ENCODE measurements at regions not wholly inside any gene's neighbourhood (a gene's known extent, or its start where the extent isn't known, plus 50 kb on each side); places are given as distances from the start of the nearest gene placed in this dataset.
"Not testable (repeated sequence)": the region's sequence is repeated elsewhere in the genome, so short reads cannot be mapped to it uniquely, and the experiment has no call there.

DNA sequence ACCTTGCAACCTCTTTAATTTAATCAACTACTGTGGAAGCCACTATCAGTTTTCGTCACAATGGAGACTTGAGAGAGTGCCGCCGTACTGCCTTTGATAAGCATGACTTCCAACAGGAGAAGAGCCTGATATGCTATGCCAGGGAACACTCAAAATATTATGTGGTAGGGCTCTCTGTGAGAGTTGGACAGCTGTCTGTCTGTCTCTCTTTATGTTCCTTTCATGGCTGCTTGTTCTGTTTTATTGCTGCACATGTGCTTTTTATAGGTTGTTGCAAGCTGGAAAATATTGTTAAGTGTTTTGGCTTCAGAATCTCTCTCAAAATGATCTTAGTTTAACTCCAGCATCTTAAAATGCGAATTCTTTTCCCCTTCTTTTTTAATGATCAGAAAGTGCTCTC lies 249.4 kb upstream of the RARB start:
- DNase-seq (ENCODE audit: low read depth in 3 of 3, low spot score in 1 of 3) = no peak

GRCh38 chr3:25181096-25181495 lies 247.0 kb upstream of the RARB start:
- DNase-seq (ENCODE audit: low read depth in 3 of 3, low spot score in 1 of 3) = no peak

DNA sequence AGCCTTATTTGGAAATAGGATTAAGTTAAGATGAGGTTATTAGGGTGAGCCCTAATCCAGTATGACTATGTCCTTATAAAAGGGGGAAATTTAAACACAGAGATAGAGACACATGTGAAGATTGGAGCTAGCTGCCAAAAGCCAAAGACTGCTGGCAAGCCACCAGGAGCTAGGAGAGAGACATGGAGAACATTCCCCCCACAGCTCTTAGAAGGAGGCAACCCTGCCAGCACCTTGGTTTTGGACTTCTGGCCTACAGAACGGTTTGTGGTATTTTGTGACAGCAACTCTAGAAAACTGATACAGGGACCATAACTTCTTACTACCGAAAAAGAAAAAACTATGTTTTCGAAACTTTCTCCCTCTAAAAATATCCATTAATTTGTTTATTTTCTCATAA lies 245.3 kb upstream of the RARB start:
- no peak for DNase-seq (ENCODE audit: low read depth in 3 of 3, low spot score in 1 of 3)

- no peak for DNase-seq (ENCODE audit: low read depth in 3 of 3, low spot score in 1 of 3)
These were observed 243.3 kb upstream of the RARB start for GRCh38 chr3:25184641-25185250.

GRCh38 chr3:25191673-25192072 lies 236.4 kb upstream of the RARB start:
- DNase-seq (ENCODE audit: low read depth in 3 of 3, low spot score in 1 of 3) = no peak

DNA sequence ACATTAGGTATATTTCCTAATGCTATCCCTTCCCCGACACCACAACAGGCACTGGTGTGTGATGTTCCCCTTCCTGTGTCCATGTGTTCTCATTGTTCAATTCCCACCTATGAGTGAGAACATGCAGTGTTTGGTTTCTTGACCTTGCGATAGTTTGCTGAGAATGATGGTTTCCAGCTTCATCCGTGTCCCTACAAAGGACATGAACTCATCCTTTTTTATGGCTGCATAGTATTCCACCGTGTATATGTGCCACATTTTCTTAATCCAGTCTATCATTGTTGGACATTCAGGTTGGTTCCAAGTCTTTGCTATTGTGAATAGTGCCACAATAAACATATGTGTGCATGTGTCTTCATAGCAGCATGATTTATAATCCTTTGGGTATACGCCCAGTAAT lies 228.5 kb upstream of the RARB start:
- not testable (repeated sequence) for DNase-seq (ENCODE audit: low read depth in 3 of 3, low spot score in 1 of 3)

GRCh38 chr3:25212736-25213135 lies 215.3 kb upstream of the RARB start:
- DNase-seq (ENCODE audit: low read depth in 3 of 3, low spot score in 1 of 3) = no peak

GRCh38 chr3:25214034-25214433 lies 214.0 kb upstream of the RARB start:
- DNase-seq (ENCODE audit: low read depth in 3 of 3, low spot score in 1 of 3) = no peak

GRCh38 chr3:25218362-25218761 lies 209.7 kb upstream of the RARB start:
- no peak for DNase-seq (ENCODE audit: low read depth in 3 of 3, low spot score in 1 of 3)

DNA sequence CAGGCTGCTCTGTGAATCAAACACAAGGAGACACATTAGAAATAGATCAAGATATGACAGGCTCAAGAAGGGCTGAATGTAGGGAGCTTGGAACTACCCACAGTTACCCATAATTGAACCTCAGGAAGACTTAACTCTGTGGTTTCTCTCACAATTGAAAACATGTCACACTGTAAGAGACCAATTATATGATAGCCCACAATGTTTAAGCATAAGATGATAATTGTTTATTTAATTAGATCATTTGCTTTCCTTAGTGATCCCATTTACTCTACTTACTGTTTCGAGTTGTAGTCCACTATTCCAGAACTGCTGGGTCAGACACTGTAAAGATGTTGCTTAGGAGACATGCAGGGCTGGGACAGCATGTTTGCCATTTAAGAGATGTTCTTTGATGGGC lies 201.3 kb upstream of the RARB start:
- DNase-seq (ENCODE audit: low read depth in 3 of 3, low spot score in 1 of 3) = no peak

DNA sequence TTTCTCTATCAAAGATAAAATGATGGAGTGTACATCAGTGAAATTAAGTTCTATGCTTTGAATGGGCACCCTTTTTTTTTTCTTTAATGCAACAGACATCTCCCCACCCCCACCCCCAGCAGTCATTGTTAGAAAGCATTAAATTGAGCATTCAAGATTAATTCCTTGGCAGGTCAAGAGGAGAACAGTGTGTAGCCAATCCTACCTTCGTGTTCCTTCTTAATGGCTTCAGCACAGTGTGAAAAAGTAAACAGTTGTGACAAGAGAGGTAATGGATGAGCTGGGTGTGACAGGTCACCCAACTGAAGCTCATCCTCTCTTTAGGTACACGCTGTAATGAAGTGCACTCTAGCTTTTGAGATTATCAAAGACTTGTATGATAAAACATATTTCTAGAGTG lies 198.5 kb upstream of the RARB start:
- DNase-seq (ENCODE audit: low read depth in 3 of 3, low spot score in 1 of 3) = no peak

- no peak for DNase-seq (ENCODE audit: low read depth in 3 of 3, low spot score in 1 of 3)
These were observed 193.0 kb upstream of the RARB start for GRCh38 chr3:25235031-25235430.

GRCh38 chr3:25235466-25235865 lies 192.6 kb upstream of the RARB start:
- DNase-seq (ENCODE audit: low read depth in 3 of 3, low spot score in 1 of 3) = no peak

- DNase-seq (ENCODE audit: low read depth in 3 of 3, low spot score in 1 of 3) = no peak
These were observed 190.5 kb upstream of the RARB start for GRCh38 chr3:25237602-25238001.

DNA sequence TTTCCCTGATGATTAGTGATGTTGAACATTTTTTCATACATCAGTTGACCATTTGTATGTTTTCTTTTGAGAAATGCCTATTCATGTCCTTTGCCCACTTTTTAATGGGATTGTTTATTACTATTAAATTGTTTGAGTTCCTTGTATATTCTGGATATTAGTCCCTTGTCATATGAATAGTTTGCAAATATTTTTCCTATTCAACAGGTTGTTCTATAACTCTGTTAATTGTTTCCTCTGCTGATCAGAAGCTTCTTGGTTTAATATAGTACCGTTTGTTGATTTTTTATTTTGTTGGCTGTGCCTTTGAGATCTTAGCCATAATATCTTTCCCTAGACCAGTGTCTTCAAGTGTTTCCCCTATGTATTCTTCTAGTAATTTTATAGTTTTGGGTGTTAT lies 189.0 kb upstream of the RARB start:
- no peak for DNase-seq (ENCODE audit: low read depth in 3 of 3, low spot score in 1 of 3)

DNA sequence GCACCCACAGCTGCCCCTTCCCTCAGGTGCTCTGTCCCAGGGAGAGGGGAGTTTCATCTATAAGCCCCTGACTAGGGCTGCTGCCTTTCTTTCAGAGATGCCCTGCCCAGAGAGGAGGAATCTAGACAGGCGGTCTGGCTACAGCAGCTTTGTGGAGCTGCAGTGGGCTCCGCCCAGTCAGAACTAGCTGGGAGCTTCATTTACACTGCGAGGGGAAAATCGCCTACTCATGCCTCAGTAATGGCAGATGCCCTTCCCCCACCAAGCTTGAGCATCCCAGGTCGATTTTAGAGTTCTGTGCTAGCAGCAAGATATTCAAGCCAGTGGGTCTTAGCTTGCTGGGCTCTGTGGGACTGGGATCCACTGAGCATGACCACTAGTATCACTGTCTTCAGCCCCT lies 181.2 kb upstream of the RARB start:
- DNase-seq (ENCODE audit: low read depth in 3 of 3, low spot score in 1 of 3) = no peak

- DNase-seq (ENCODE audit: low read depth in 3 of 3, low spot score in 1 of 3) = no peak
These were observed 175.8 kb upstream of the RARB start for GRCh38 chr3:25252291-25252690.

DNA sequence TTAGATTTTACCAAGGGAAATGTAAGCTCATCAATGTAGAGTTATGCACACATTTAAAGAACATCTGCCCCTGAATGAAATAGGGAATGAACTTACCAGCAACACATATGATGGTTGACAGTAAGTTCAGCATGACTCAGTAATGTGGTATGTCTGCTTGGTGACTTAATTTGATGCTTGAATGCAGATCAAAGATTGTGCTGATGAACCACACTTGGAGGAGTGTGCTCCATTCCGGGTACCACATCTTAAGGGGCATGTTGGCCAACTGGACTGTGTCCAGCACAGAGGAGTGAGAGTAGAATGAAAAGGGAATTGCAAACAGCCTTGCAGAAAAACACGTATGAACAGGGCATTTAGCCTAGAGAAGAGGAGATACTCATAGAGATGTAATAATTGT lies 171.0 kb upstream of the RARB start:
- DNase-seq (ENCODE audit: low read depth in 3 of 3, low spot score in 1 of 3) = no peak

DNA sequence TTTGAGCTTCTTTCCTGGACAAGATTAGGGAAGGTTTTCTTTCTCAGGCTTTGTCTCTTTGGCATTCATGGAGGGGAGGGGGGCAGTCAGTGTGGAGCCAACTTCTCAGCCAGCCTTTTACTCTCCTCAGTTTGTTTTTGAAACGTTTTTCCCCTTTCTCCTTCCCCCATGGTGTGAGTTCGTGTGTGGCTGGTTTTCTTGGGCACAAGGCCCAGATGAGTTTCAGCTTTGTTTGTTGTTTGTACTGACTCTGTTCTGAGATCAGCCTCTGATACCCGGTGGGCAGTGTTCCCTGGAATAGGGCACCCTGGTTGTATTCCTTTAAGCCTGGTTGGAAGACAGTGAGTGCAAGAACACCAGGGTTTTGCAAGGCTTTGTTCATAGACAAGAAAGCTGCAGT lies 168.2 kb upstream of the RARB start:
- DNase-seq (ENCODE audit: low read depth in 3 of 3, low spot score in 1 of 3) = no peak

DNA sequence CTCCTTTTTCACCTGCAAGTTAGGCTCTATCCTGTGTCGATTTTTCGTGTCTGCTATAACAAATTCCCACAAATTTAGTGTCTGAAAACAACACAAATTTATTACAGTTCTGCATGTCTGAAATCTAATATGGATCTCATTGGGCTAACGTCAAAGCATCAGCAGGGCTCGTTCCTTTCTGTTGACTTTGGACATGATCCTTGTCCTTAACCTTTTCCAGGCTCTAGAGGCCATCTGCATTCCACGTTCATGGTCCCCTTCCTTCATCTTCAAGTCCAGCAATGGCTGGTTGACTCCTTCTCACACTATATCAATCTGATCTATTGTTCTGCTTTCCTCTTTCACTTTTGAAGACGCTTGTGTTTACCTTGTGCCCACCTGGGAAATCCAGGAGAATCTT lies 165.7 kb upstream of the RARB start:
- no peak for DNase-seq (ENCODE audit: low read depth in 3 of 3, low spot score in 1 of 3)

DNA sequence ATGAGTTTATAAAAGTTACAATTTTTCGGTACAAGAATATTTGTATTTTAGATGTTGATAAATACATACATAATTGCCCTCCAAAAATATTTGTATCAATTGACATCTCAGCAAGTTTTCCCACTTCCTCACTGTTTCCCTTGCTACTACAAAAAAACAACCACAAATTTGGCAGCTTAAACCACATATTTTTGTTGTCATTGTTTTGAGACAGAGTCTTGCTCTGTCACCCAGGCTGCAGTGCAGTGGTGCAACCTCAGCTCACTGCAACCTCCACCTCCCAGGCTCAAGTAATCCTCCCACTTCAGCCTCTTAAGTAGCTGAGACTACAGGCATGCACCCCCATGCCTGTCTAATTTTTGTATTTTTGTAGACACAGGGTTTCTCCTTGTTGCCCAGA lies 162.8 kb upstream of the RARB start:
- no peak for DNase-seq (ENCODE audit: low read depth in 3 of 3, low spot score in 1 of 3)

- no peak for DNase-seq (ENCODE audit: low read depth in 3 of 3, low spot score in 1 of 3)
These were observed 161.4 kb upstream of the RARB start for GRCh38 chr3:25266677-25267076.

DNA sequence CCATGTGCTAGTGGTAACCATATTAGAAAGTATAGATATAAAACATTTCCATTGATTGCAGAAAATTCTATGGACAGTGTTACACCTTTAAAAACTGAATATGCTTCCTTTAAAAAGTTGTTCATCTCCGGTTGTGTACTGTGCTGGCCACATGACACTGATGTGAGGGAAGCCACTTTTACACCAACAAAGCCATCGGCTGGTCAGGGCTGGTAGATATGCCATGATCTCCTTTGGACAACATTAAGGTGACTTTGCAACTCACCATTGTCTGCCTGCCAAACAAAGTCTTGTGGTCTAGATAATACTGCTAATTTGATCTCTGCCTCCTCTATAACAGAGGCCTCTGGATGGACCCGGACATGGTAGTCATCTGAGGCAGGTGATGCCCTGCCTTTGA lies 156.0 kb upstream of the RARB start:
- no peak for DNase-seq (ENCODE audit: low read depth in 3 of 3, low spot score in 1 of 3)
